ENCODE measurements at regions not wholly inside any gene's neighbourhood (a gene's known extent, or its start where the extent isn't known, plus 50 kb on each side); places are given as distances from the start of the nearest gene placed in this dataset.

DNA sequence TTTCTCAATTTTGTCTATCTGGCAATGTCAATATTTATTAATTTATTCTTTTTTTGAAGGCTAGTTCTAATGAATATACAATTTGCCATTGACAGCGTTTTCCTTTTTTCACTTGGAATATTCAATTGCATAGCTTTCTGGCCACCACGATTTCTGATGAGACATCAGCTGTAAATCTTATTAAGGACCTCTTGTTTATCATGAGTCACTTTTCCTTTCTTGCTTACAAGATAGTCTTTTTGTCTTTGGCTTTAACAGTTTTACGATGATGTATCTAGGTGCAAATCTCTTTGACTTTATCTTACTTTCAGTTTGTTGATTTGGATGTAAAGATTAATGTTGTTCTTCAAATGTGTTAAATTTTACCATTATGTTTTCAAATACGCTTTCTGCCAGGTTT is 991.6 kb upstream of the SLC10A2 start:
- DNase-seq: no peak

DNA sequence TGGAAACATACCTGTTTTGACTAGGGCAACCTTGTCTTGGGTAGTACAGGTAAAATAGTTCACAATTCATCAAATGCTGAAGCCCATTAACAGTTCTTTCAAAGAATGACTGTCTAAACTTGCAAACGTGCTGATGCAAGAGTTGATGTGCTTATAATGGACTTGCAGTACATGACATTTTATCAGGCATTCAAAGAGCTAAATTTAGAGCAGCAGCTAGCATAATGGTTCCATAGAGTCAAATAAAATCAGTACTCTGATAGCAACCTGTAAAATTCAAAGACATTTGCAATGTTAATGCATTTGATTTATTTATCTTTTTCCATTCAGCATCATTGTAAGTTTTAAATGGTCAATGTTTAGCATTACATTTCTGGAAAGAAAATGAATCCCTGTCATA is 979.7 kb upstream of the SLC10A2 start:
- no peak for DNase-seq

DNA sequence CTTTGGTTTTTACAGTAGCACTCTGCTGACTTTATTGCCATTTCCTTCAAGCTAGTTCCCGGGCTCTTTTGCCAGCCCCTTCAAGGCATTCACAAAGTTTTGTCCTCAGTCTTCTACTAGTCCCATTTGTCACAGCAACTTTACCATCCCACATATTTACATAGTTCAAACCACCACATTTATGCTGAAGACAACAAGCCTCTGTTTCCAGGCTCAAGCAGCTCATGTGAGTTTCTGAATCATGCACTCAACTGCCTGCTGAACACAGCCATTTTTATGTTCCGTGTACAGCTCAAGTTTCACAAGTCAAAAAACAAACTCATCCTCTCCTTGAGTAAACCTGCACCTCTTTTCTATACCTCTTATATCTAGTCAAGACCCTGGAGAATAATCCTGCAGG is 977.0 kb upstream of the SLC10A2 start:
- DNase-seq: no peak

DNA sequence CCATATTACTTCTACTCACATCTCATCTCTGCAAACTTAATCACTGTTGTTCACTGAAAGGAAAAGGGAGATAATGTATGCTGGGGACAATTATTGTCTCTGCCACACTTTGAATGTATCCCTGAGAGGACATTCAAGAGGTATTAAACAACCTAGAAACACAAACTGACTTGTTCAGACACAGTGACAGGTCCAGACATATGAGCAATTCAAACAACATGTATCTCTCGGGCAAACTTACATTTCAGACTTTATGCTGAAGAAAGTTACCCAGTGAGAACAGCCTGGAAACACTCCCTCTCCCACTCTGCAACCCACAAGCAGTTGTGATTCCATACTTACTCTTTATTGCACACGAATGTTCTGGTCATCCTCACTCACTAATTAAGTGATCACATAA is 968.7 kb upstream of the SLC10A2 start:
- no peak for DNase-seq

DNA sequence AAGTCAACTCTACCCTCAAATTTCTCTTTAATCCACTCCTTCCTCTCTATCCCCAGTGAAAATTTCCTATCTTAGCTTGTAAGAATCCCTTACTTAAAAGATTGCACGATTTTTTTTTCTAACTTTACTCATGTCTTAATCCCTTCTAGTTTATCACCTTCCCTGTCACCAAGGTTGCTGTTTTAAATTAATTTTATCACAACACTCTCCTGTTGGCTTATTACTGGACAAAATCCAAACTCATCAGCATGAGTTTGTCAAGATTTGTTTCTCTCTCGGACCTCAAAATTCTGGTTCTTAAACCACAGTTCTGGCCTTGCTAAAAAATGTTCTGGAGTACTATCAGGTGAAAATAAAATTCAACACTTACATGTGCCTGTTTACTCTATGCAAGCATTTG is 959.1 kb upstream of the SLC10A2 start:
- DNase-seq: no peak

DNA sequence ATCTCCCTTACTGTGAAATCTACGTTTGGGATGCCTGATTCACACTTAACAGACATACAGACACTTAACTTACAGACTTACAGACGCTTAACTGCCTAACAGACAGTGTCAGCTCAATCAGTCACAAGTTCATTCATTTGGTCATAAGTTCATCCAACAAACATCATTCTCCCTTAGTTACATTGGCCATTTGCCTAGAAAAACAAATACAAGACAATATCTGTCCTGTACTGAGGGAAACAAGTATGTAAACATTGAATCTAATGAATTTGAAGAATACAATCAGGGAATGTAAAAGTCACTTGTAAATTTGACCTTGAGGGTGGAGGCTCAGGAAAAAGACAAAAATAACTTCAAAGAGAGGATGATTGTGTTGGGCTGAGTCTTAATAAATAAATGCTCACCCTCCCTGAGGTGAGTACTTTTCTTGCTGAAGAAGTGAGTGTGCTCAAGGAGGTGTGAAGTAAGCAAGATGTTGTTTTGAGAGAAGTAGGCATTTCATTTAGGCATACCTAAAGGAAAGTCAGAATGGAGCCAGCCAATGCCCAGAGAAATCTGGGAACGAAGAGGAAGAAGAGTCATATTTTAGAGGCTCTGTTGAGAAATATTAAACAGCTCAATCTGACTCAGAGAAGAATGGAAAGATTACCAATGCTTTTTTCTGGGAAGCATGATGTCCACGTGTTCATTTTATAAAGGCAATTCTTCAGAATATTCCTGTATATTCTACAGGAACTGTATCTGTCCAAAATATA is 958.4 kb upstream of the SLC10A2 start:
- DNase-seq: no peak

DNA sequence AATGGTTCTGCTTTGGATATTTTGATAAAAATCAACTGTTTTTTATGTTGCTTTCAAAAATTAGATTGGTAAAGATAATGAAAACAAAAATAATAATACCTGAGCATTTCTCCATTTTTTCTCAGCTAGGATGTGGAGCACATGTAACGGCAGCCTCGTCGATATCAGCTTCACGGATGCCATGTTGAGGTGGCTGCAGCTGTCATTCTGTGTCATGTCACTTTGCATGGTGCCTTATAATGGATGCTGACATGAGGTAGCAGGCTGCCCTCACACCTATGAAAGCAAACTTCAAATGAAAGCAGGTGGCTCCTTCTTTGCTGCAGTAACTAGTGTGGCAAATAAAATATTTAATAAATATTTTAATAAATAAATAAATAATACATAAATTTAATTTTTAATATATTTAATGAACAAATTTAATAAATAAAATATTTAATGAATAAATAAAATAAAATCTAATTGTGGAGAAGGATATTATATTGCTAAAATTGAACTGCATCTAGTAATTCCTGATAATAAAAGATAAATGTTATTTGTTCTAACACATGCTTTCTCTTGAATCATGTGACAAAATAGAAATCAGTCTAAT is 955.7 kb upstream of the SLC10A2 start:
- DNase-seq: no peak

DNA sequence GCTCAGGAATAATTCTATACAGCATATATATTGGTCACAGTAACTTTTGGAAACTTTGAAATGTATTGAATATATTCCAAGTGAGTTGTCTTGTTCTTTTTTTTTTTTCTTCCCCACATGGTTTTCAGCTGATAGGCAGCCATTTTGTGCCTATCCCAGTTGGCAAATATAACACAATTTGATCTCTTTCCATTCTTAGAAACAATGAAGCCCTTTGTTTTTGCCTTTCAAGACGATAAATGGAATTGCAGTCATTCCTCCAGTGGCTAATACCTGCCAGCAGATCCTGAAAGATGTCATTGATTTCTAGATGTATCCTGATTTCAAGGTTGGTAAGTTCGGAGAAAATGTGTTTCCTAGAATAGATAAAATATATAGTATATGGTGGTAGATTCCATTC is 951.1 kb upstream of the SLC10A2 start:
- DNase-seq: no peak

DNA sequence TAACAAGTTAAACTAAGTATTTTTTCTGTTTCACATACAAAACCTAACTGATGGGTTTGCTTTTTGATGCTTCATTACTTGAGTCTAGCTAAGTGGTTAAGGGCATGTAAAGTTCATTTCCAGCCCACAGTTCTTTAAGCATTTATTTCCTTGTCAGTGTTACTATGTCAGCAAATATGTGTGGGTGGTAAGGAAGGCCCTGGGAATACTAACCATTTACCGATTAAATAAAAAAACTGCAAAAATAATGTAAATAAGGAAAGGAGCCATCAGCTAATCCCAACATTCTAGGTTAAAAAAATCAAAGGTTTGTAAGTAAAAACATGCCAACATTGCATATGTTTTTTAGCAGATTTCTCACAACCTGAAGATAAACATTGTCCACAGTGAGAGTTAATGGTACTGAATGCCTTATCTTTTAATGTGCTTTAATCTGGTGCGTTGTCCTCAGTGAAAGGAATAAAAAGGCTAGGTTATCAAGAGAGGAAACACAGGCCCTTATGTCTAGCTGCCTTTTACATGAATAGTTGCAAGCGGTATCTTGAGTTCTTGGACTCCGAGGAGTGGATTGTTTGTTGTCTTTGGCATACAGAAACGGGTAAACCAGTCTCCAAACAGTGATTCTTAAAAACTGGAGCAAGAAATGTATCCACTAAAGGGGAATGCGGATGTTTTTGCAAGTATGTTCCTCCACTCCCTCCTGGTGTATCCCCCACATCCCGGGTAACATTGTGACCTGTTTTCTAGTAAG is 949.6 kb upstream of the SLC10A2 start:
- DNase-seq: no peak

DNA sequence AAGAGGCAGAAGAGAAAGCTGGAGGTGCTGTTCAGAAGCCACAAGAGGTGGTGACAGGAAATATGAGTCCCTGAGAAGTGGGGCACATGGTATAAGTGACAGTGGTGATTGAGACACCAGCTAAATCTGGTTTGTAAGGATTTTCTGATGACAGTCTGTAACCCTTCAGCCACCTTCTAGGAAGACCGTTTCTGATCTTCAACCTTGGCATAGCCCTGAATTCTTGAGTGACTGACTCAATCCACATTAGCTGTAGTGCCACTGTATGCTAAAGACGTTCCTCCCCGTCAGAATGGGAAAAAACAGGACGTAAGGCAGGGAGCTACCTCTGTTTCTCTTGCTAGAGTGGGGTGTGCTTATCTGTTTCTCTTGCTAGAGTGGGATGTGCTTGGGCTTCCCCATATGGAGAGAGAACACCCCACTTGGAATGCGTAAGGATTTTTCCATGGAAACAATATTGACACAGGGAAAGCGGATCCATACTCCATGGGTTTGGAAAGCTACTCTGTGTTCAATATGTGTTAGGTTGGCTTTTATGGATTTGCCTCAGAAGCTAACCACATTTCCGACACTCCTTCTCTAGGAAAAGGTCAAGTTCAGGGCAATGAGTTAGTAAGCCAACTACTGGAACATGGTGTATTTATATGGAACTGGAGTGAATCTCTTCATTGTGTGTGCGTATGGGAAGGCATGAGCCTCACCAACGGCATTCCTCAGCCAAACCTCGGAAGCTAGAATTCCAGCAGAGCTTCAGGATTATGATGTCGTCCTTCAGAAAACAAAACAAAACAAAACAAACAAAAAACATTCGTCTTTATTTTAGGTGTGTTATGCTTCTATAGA is 948.8 kb upstream of the SLC10A2 start:
- no peak for DNase-seq

DNA sequence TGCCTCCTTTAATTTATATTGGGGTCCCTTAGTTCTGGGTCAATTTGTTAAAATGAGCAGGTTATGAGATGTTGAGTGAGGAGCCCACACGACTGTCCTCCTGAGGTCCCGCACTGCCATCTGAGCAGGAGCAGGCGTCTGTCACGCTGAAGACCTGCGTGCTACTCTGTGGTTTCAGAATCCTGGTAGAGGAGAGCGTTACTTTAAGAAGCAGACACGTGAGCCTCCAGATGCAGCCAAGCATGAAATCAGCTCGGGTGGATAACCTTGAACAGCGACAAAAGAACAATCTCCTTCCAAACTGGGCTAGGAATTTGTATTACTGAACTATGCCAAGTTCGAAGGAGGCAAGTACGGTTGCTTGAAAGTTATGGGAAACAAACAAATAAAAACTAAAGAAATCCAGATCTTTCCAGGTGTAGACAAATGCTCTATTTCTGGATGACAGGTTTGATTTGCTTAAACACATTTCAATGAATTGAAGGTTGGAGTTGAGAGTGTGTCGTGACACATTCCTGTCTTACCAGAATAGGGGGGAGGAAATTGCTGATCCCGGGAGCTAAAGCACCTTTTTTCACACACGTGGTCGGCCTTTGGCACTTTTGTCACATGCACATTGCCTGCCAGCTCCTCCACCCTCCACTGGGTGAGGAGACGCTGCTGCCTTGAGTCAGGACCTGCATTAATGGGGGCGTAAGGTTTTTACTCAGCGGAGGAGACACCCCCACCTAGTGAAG is 945.5 kb upstream of the SLC10A2 start:
- DNase-seq: no peak

DNA sequence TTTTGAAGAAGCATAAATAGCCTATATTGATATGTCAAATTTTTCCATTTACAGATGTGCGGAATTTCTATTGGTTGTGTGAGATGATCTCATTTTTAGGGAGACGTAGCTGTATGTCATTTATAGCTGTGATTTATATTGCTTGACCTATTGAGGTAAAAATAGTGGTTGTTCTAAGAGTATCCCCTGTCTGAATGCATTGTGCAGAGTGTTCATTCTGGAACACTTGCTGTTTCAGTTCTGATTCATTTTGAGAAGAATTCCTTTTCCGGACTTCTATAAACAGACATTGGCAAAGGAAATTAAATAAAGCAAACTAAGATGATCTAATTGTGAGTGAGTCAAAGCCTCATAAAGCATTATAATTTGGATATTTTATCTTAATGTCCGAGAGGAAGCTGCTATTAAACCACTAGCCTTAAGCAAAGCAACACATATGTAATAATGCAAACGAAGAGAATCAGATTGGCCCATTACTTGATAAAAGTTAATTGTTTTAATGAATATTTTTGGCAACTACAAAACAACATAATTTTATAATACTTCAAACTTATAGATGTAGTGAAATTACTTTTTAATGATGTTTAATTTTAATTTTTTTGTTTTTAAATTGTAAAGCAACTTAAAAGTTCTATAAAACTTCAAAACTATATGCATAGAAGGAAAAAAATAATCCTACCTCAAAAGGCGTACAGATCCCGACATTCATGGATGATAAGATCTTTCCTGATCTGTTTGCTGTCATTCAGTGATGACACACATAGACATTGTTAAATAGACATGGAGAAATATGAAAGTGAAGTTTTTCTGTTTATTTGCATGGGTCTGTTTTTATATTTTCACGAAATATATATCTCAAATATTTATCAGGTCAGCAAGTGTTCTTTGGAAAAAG is 942.6 kb upstream of the SLC10A2 start:
- no peak for DNase-seq

DNA sequence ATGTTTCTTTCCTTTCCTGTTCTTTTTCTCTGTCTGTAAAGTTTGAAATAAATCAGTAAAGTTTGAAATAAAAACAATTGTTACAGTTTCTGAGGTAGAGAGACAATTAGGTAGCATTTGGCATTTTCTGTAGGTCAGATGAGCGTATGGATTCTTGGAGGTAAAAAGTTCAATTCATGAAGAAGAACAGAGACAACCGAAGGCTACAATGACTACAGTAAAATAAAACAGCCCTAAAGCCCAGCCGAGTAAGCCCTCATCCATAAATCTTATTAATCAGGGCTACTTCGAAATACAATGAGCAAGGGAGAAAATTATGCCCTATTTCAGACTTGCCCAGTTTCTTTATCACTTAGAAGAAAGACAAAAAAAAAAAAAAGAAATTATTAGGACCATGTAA is 941.9 kb upstream of the SLC10A2 start:
- no peak for DNase-seq

DNA sequence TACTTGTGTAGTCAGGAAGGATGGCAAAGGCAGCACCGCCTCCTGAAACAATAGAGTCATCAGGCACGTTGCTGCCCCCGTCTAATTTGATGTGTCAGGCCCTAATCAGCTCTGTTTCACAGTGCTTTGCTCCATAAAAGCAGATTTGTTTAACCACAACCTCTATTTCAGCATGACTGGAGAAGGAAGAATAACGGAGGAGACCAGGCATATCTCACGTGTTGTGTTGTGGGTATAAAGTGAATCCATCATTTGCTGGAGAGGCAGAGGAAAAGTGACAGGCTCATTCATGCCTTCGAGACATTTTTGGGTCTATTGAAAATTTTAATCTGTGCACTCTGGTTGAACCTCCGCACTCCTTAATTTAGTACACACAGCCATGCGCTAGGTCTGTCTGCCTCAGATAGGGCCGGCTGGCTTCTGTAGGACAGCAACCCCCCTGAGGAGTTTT is 940.4 kb upstream of the SLC10A2 start:
- no peak for DNase-seq

DNA sequence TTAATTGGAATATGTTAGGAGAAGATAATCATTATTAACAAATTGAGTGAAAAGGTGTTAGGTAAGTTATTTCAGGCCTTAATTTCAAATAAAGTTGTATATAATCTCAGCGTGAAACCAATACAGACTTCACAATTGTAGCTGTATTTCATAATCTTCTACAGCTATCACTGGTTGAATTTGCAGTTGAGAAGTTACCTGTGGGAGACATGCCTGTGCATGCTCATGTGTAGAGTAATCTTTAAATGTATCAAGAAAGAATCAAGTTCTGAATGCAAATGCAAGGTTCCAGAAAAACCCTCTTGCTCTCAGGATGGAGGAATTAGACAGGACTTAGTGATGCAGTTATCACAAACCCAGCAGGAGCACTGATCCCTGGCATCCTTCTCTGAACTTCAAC is 938.4 kb upstream of the SLC10A2 start:
- no peak for DNase-seq

DNA sequence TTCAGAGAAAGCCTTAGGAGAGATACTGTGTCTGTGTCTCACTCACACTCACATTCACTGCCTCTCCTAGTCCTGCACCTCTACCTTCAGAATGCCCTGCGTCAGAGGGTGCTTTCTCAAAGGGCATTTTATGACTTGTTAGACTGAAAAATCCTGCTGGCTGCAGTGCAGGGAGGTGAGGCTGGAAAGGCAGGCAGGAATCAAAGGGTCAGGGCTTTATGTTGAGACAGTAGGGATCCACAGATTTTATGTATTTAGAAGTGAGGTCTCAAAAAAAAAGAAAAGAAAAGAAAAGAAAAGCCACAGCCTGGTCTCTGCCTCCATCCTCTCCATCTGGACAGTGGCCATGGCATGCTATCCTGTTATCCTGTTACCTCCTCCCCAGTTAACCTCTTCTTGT is 936.0 kb upstream of the SLC10A2 start:
- DNase-seq: no peak

DNA sequence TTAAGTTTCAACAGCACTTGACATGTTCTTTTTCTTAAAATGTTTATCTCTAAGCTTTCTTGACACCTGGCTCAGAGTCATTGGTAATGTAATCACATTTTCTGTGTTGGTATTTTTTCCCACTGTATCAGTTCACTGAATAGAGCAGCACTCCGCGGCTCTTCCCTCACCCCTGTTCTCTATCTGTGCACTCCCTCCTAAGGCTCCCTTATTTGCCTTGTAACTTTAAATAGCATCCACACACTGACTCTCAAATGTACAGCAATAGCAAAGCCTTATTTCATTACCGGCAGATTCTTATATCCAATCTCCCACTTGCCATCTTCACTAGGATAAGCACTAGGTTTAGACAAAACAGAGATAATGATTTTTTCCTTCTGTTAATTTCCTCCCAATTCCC is 935.5 kb upstream of the SLC10A2 start:
- DNase-seq: no peak

DNA sequence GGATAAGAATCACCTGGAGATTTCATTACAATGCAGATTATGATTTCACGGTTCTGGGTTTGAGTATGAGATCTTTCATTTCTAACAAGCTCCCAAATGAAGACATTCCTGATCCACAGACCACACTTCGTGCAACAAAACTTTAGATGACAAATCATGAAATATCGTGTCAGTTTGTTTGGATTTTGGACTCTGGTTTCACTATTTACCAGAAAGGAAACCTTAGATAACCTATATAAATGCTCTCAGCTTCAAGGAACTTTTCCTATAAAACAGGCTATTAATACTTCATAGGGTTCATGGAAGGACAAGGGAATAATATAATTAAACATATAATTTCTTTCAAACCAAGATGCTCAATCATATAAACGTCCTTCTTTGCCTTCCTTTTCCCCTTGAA is 930.5 kb upstream of the SLC10A2 start:
- no peak for DNase-seq

DNA sequence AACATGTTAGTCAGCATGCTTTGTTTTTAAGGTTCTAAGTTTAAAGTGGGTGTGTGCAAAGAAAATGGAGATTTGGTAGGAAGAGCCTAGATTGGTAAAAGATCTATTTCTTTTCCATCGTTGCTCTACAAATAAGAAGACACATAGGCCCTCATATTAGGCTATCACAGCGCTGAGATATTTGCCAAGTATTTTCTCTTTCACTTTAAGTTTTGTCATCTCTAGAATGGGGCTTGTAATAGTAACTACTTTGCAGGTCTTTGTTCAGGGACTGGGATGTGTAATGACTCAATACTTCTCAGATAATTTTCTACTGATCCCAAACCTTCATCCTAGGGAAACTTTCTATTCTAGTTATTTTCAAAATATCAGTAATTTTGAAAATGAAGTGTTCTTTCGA is 917.7 kb upstream of the SLC10A2 start:
- DNase-seq: no peak

DNA sequence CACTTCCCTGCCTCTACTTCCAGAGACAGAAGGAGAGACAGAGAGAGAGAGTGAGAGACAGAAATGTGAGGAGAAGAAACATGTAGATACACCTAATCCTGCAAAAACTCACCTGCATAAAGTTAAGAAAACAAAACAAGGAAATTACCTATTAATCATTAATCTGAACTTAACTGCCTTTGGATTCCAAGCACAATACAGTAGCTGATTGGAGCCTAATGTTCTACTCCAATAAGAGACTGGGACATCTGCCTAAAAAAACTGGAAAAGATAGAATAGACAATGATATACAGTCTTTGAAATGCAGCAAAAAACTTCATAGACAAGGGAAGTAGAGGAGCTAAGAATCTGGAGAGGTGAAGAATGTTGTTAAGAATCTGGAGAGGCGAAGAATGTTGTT is 910.2 kb upstream of the SLC10A2 start:
- no peak for DNase-seq

DNA sequence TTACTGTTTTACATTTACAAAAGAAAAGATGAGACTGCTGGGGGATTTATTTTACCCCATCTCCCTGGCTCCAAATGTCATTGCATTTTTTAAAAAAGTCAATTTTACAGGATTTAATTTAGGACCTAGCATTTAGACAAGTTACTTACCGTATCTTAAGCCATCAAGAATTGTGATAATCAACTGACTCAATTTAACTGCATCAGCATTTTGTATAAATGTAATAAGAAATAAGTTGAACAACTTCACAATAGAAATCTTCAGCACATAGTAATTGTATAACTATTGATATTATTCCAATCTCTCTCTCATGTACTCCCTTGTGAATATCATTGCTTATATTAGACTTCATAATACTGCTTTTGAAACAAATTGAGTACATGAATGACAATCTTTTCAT is 907.5 kb upstream of the SLC10A2 start:
- no peak for DNase-seq

All from KG1 (cell line).